HFFc6 (cell line): ENCODE measurements at regions not wholly inside any gene's neighbourhood (a gene's known extent, or its start where the extent isn't known, plus 50 kb on each side); places are given as distances from the start of the nearest gene placed in this dataset.
"Not testable (repeated sequence)": the region's sequence is repeated elsewhere in the genome, so short reads cannot be mapped to it uniquely, and the experiment has no call there.

ENCODE experiments used
- DNase-seq: peaks from one replicate; pipeline ENCODE4 v3.0.0-alpha.2; 2018
- H3K27ac Mint-ChIP-seq: 2 replicates; pipeline ENCODE4 v1.8.0; 2020; ENCODE audit warnings: mild to moderate bottlenecking, mixed read lengths
- H3K27me3 Mint-ChIP-seq: 2 replicates; pipeline ENCODE4 v1.8.0; 2021; ENCODE audit warnings: mild to moderate bottlenecking, moderate library complexity, mixed read lengths; ENCODE audit not compliant: insufficient read depth
- H3K36me3 Mint-ChIP-seq: 2 replicates; pipeline ENCODE4 v1.8.0; 2021; ENCODE audit warnings: low read depth, mixed read lengths
- H3K4me1 Mint-ChIP-seq: 2 replicates; pipeline ENCODE4 v1.8.0; 2020; ENCODE audit warnings: low read depth, mixed read lengths
- H3K4me3 Mint-ChIP-seq: 2 replicates; pipeline ENCODE4 v1.8.0; 2020; ENCODE audit warnings: mild to moderate bottlenecking, moderate library complexity, mixed read lengths
- H3K9me3 Mint-ChIP-seq: 2 replicates; pipeline ENCODE4 v1.8.0; 2020; ENCODE audit warnings: mild to moderate bottlenecking, mixed read lengths
- TF ChIP-seq, protein P1 (sequence below): fragments of 200-600 bp; sonication (generic); IDR thresholded peaks from 2 replicates; pipeline ENCODE4 v1.5.0; 2021; ENCODE audit warnings: antibody characterized with exemption, mild to moderate bottlenecking

GRCh38 chr10:62696798-62697197 lies 107.7 kb upstream of the ADO start:
- H3K4me3 Mint-ChIP-seq = no peak overlapping the region
- H3K27ac Mint-ChIP-seq = no peak overlapping the region
- H3K27me3 Mint-ChIP-seq = no peaks in the 10 kb centered on the region; the same call in 1 of the 2 replicates
- TF ChIP-seq, protein P1, sequence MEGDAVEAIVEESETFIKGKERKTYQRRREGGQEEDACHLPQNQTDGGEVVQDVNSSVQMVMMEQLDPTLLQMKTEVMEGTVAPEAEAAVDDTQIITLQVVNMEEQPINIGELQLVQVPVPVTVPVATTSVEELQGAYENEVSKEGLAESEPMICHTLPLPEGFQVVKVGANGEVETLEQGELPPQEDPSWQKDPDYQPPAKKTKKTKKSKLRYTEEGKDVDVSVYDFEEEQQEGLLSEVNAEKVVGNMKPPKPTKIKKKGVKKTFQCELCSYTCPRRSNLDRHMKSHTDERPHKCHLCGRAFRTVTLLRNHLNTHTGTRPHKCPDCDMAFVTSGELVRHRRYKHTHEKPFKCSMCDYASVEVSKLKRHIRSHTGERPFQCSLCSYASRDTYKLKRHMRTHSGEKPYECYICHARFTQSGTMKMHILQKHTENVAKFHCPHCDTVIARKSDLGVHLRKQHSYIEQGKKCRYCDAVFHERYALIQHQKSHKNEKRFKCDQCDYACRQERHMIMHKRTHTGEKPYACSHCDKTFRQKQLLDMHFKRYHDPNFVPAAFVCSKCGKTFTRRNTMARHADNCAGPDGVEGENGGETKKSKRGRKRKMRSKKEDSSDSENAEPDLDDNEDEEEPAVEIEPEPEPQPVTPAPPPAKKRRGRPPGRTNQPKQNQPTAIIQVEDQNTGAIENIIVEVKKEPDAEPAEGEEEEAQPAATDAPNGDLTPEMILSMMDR = no peak
- peaks cover 21% of the 10 kb centered on the region for H3K9me3 Mint-ChIP-seq
- DNase-seq = no peak
- no peaks in the 10 kb centered on the region for H3K4me1 Mint-ChIP-seq
- peaks cover 12% of the 10 kb centered on the region for H3K36me3 Mint-ChIP-seq

DNA sequence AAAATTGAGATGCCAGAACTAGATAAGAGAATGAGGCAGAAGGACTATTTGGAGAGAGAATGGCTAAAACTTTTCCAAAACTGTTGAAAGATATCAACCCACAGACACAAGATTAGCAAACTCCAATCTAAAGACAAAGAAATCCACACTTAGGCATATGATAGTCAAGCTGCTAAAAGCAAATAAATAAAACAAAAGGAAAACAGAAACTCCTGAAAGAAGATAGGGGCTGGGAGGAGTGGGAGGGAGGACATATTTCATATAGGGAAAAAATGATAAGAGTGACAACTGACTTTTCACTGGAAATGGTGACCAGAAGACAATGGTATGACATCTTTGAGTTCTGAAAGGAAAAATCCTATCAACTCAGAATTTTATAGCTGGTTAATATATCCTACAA lies 105.4 kb upstream of the ADO start:
- Mint-ChIP-seq H3K36me3 (peaks cover 12% of the 10 kb centered on the region), H3K27ac (no peak overlapping the region), H3K4me1 (no peaks in the 10 kb centered on the region), H3K27me3 (peaks cover 7% of the 10 kb centered on the region), H3K4me3 (no peak overlapping the region), H3K9me3 (peaks cover 21% of the 10 kb centered on the region)
- TF ChIP-seq, protein P1 = no peak
- DNase-seq = no peak

- not testable (repeated sequence) for H3K27ac Mint-ChIP-seq, DNase-seq, H3K36me3 Mint-ChIP-seq, H3K4me3 Mint-ChIP-seq, H3K4me1 Mint-ChIP-seq
- Mint-ChIP-seq H3K27me3 (peaks cover 11% of the 10 kb centered on the region), H3K9me3 (peaks cover 11% of the 10 kb centered on the region)
Measured at GRCh38 chr10:62704121-62704520, 100.4 kb upstream of the ADO start.

- H3K27me3 Mint-ChIP-seq = peaks cover 12% of the 10 kb centered on the region
- TF ChIP-seq, protein P1 = no peak
Measured at GRCh38 chr10:62705789-62706188, 98.7 kb upstream of the ADO start.

GRCh38 chr10:62707810-62708209 lies 96.7 kb upstream of the ADO start:
- Mint-ChIP-seq H3K27me3 (peaks cover 6% of the 10 kb centered on the region), H3K27ac (no peak overlapping the region), H3K9me3 (no peaks in the 10 kb centered on the region; the same call in 1 of the 2 replicates), H3K36me3 (no peaks in the 10 kb centered on the region), H3K4me1 (no peaks in the 10 kb centered on the region), H3K4me3 (no peak overlapping the region)
- TF ChIP-seq, protein P1 = no peak
- DNase-seq = no peak

More at GRCh38 chr10:62705789-62706188, 98.7 kb upstream of the ADO start:
- DNase-seq = no peak
- Mint-ChIP-seq H3K27ac (no peak overlapping the region), H3K36me3 (no peaks in the 10 kb centered on the region), H3K4me1 (no peaks in the 10 kb centered on the region), H3K9me3 (no peaks in the 10 kb centered on the region; the same call in 1 of the 2 replicates), H3K4me3 (no peak overlapping the region)

DNA sequence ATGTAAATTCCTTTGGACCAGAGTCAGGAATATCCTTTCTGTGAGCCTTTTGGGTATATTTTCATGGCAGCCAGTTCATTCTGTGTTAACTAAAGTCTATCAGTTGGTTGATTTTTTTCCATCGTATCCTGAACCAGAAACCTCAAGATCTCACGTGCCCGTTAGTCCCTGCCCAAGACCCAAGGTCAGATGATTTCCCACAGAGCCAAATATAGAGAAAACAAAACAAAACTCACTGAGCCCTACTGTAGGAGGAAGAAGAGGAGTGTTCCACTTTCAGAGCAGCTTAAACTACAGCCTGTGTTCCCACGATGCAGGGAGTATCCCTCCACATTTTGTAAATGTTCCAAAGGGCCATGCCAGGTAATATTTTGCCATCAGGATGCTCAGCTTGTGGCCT lies 96.0 kb upstream of the ADO start:
- Mint-ChIP-seq H3K4me1 (no peaks in the 10 kb centered on the region), H3K9me3 (no peaks in the 10 kb centered on the region; the same call in 1 of the 2 replicates), H3K36me3 (no peaks in the 10 kb centered on the region), H3K4me3 (no peak overlapping the region), H3K27me3 (peaks cover 6% of the 10 kb centered on the region), H3K27ac (no peak overlapping the region)
- DNase-seq = no peak
- TF ChIP-seq, protein P1 = no peak
